GM18858 (cell line): ENCODE measurements at regions not wholly inside any gene's neighbourhood (a gene's known extent, or its start where the extent isn't known, plus 50 kb on each side); places are given as distances from the start of the nearest gene placed in this dataset.

Experiments
- ATAC-seq: cut with Tn5 transposase; IDR thresholded peaks from one replicate; pipeline ENCODE4 v1.9.1; 2021; ENCODE audit not compliant: unreplicated experiment

- ATAC-seq, result no peak
Measured at GRCh38 chr6:77979204-77979603, 326.4 kb downstream of the MEI4 start.

GRCh38 chr6:77986380-77987034 is 333.7 kb downstream of the MEI4 start:
- peak; percentile 85 for ATAC-seq

DNA sequence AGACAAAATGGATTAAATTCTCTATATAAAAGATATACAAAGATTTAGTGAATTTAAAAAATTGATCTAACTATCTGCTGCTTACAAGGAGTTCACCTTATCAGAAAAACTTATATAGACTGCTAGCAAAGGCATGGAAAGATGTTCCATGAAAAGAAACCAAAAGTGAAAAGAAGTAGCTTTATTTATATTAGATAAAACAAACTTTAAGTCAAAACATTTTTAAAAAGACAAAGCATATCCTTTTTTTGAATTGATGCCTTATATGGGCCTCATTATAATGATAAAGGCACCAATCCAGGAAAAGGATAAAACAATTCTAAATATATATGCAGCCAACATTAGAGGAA is 334.2 kb downstream of the MEI4 start:
- ATAC-seq, result peak; percentile 29

DNA sequence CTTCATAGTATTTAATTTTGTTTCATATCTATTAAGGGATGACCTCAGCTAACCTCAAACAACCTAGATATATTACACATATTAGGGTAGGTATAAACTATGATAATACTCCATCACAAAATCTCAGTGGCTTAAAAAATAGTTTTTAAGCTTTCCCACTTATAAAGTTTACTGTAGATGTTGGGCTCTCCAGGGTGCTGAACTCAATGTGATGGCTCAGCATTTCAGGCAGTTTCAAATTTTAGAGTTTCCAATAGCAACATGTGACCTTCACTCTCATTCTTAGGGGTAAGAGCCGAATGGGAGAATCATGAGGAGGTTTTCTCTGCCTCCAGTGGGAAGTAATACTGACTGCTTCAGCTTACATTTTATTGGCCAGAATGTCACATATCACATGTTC is 357.3 kb downstream of the MEI4 start:
- ATAC-seq, result no peak

DNA sequence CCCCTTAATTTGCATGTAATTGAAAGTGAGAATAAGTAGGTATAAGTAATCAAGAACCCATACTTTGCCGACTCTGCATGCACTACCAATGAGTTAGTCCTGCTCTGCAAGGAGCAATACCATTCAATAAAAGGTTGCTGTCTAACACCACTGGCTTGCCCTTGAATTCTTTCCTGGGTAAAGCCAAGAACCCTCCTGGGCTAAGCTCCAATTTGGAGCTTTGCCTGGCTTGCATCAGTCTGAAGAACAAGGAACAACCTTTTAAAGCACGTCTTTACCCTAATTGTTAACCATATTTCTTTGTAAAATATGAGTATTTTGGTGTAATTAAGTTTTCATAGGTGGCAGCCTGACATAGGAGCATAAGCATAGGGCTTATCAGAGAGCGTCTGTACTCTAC is 367.7 kb downstream of the MEI4 start:
- ATAC-seq, result no peak

DNA sequence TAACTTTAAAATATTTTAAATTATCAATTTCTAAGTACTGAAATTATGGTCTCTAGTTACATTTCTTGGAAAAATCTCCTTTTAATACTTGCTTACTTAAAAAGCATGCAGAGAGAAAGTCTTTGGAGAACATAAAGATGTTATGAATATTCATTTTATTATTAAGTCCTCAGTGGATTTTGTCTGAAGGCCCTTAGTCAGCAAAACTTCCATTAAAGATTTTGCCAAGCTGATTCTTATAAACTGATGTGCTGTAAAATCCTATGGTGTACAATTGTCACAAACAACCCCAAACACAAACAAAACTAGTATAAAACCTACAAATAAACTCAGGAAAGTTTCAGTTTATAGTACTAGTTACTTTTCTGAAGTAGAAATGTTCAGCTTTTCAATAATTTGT is 372.7 kb downstream of the MEI4 start:
- no peak for ATAC-seq

DNA sequence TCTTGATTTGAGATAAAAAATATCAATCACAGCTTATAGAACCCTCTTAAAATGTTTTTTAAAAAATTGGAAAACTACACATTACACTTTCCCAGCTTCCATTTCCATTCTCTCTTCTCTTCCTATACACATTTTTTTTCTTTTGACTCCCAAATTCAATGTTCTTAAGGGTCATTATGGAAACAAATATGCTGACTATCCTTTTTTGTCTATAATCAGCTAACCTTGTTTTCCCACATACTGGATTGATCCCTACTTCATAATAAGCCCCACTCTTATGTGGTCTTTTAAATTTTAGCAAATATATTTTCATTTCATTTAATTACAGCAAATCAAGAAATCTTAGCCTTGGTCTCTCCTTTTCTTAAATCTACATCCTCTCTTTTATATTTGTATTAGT is 378.4 kb downstream of the MEI4 start:
- no peak for ATAC-seq

DNA sequence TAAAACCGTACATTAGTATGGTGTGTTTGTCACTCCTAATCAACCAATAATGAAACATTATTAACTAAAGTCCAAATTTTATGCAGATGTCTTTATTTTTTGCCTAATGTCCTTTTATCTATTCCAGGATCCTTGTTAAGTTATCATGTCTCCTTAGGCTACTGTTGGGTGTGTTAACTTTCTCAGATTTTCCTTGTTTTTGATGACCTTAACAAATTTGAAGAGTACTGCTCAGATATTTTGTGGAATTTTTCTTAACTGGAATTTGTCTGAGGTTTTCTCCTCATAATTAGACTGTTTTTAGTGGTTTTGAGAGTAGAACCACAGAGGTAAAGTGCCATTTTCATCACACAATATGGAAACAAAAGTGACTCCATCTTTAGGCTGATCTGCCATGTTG is 406.3 kb downstream of the MEI4 start:
- ATAC-seq, result no peak

- ATAC-seq, result no peak
Measured at GRCh38 chr6:78062993-78063392, 410.2 kb downstream of the MEI4 start.

DNA sequence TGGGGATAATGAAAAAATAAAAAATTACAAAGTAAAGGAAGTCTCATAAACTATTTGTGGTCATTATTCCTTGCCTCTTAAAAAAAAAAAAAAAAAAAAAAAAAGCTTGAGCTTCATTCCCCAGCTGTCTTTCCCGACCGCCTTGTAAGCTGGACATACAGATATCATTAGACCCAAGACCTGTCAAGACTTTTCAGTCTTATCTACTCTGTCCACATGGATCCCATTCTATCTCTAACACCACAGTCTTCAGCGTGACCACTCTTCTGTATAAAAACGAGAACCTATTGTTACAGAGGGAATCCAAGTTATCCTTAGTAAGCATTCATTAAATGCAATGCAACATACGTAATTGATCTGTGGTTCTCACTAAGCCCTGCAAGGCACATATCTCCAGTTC is 423.5 kb downstream of the MEI4 start:
- no peak for ATAC-seq

DNA sequence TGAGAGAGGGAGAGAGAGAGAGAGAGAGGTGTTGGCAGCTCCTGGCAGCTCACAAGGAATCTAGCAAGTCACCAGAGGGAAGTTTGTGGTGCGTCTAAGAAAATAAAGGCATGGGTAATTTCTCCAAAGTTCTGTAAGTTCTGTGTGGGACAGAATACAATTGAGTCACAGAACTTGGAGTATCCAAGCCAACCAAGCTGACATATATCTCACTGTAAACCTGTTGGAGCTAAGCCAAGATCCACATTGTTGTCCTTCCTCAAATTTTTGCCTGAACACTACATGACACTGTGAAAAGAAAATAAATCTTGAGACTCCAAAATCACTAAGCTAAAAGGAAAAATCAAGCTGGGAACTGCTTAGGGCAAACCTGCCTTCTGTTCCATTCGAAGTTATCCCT is 436.7 kb downstream of the MEI4 start:
- no peak for ATAC-seq

DNA sequence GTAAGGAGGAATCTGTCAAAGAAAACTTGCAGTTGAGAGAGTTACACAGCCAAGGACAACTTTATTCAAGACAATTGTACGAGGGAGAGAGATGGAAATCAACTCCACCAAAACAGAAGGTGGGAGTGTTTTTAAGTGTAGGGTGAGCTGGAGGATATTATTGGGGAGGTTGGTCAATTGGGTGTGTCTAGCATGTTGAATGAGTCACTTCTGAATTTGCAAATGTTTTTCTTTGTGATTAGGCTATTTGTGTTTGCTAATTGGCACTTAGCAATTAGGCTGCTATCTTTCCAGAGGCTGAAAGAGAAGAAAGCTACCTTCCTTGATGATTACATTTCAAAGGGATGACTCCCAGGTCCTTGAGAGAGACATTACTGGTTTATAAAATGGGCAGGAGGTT is 441.1 kb downstream of the MEI4 start:
- no peak for ATAC-seq

DNA sequence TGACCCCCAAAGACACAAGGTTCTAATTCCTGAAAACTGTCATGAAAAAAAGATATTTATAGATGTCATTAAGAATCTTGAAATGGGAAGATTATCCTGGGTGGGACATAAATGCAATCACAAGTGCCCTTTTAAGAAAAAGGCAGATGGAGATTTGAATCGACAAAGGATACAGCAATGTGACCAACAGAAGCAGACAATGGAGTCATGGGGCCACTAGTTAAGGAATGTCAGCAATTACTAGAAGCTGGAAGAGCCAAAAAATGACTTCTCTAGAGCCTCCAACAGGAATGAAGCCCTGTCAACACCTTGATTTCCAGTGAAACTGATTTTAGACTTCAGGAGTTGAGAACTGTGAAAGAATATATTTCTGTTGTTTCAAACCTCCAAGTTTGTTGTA is 448.5 kb downstream of the MEI4 start:
- ATAC-seq, result no peak

- ATAC-seq, result no peak
Measured at GRCh38 chr6:78110641-78111040, 457.8 kb downstream of the MEI4 start.

DNA sequence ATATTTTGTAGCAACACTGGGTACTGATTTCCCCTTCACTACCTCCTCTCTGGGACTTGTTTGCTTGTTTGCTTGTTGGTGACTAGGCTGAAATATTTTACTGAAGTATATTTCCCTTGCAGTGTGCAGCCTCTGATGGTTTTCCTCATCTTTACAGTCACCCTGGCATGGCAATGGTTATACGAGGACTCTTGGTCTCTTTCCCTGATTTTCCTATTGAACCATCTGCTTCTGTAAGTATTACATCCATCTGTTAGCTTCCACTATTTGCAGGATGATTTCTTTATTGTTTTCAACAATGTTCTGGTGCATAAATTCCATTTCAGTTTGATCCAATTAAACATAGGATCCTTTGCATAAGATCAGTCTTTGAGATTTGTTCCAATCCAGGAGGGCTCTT is 465.1 kb downstream of the MEI4 start:
- no peak for ATAC-seq

DNA sequence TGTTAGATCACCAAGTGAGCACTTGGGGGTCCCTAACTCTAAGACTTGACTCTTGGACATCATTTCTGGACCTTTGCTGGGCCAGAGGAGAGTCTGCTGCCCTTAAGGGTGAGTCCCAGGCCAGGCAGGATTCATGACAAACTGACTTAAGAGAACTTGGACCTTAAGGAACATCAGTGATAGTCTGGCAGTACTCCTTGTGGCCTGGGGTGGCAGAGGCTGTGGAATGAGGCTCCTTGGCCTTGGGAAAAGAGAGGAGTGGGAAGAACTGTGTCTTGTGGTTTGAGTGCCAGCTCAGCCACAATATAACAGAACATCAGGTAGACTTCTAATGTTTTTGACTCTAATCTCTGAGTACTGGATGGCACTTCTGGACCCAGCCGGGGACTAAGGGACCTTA is 478.7 kb downstream of the MEI4 start:
- no peak for ATAC-seq

DNA sequence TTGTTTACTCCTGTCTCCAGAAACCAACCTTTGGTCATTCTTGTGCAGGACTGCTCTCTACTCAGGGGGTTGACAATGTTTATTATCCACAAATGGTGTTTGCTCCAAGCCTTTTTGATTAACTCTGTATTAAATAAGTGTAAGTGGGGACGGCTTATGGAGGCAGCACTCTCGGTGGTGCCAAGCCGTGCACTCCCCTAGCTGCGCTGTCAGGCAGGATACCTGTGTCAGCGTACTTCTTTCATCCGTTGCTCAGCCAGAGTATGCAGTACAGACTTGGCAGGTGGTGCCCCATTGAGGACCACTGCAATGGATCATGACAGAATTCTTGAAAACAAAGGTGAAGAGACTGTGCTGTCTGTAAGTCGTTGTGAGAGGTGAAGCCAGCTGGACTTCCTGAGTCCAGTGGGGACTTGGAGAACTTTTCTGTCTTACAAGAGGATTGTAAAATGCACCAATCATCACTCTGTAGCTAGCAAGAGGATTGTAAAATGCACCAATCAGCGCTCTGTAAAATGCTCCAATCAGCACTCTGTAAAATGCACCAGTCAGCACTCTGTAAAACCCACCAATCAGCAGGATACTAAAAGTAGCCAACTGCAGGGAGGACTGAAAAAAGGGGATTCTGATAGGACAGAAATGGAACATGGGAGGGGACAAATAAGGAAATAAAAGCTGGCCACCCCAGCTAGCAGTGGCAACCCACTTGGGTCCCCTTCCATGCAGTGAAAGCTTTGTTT is 480.0 kb downstream of the MEI4 start:
- ATAC-seq, result no peak

- no peak for ATAC-seq
Measured at GRCh38 chr6:78150425-78150824, 497.6 kb downstream of the MEI4 start.

- ATAC-seq, result no peak
Measured at GRCh38 chr6:78153976-78154375, 501.1 kb downstream of the MEI4 start.

GRCh38 chr6:78157606-78158005 is 504.8 kb downstream of the MEI4 start:
- no peak for ATAC-seq

DNA sequence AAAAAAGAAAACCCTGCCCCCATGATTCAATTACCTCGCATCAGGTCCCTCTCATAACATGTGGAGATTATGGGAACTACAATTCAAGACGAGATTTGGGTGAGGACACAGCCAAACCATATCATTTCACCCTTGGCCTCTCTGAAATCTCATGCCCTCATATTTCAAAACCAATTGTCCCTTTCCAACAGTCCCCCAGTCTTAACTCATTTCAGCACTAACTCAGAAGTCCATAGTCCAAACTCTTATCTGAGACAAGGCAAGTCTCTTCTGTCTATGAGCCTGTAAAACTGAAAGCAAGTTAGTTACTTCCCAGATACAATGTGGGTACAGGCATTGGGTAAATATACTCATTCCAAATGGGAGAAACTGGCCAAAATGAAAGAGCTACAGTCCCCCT is 536.1 kb downstream of the MEI4 start:
- no peak for ATAC-seq

DNA sequence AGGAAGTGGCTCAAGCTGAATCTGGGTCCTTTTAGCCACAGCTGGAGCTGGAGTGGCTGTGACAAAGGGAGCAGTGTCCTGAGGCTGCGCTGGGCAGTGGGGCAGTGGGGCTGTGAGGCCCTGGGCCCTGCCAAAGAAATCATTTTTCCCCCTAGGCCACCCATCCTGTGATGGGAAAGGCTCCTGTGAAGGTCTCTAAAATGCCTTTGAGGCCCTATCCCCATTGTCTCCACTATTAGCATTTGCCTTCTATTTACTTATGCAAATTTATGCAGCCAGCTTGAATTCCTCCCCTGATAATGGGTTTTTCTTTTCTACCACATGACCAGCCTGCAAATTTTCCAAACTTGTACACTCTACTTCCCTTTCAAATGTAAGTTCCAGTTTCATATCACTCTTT is 539.2 kb downstream of the MEI4 start:
- no peak for ATAC-seq

DNA sequence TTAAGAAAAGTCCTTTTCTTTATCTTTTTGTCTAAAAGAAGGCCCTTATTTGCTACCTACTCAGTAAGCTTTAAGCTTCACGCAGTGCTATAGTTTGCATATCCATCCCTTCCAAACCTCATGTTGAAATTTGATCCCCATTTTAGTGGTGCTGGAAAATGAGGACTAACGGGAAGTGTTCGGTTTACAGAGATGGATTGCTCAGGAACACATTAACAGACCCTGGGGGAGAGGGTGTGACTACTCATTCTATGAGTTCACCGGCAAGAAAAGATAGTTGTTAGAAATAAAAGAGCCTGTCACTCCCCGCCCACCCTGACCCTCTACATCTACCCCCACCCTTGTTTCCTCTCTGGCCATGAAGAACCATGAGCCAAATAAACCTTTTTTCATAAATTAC is 546.2 kb downstream of the MEI4 start:
- ATAC-seq, result no peak
